Keratinocyte (primary cell): ENCODE measurements at regions not wholly inside any gene's neighbourhood (a gene's known extent, or its start where the extent isn't known, plus 50 kb on each side); places are given as distances from the start of the nearest gene placed in this dataset.

Source experiments
- DNase-seq: peaks from one replicate; pipeline ENCODE4 v3.0.0-alpha.2; 2011; ENCODE audit warnings: low read depth, missing footprints, low spot score
- FAIRE-seq: peaks from 2 replicates; lab custom pipeline; 2011; peaks lifted over from hg19 to GRCh38; lab: Jason Lieb, UNC
- H2AFZ ChIP-seq: 2 replicates; pipeline ENCODE4 v1.6.0; 2012; ENCODE audit warnings: low read length, control low read depth, inconsistent platforms; ENCODE audit not compliant: control insufficient read depth
- H3K27ac ChIP-seq: 2 replicates; pipeline ENCODE4 v1.5.1; 2011; ENCODE audit warnings: low read length; ENCODE audit not compliant: control insufficient read depth, insufficient read depth
- H3K27me3 ChIP-seq: 3 replicates; pipeline ENCODE4 v1.6.0; 2011; ENCODE audit warnings: low read length; ENCODE audit not compliant: control insufficient read depth, insufficient read depth; ENCODE audit errors: extremely low read depth
- H3K36me3 ChIP-seq, 2 experiments: 2 replicates in 1 of 2; 3 replicates in 1 of 2; pipeline ENCODE4 v1.5.1; 2011; ENCODE audit warnings: low read length in 2 of 2, mild to moderate bottlenecking in 1 of 2; ENCODE audit not compliant: control insufficient read depth in 2 of 2, insufficient read depth in 2 of 2; ENCODE audit errors: extremely low read depth in 1 of 2
- H3K4me1 ChIP-seq: 3 replicates; pipeline ENCODE4 v1.5.1; 2011; ENCODE audit warnings: low read length; ENCODE audit not compliant: control insufficient read depth, insufficient read depth; ENCODE audit errors: extremely low read depth
- H3K4me2 ChIP-seq: 3 replicates; pipeline ENCODE4 v1.6.0; 2011; ENCODE audit warnings: low read depth, low read length; ENCODE audit not compliant: control insufficient read depth, insufficient read depth; ENCODE audit errors: extremely low read depth
- H3K4me3 ChIP-seq, 3 experiments: fragments of 200-600 bp in 1 of 3; sonication (generic) in 1 of 3; 2 replicates in 2 of 3; 3 replicates in 1 of 3; pipeline ENCODE4 v1.5.1; 2011 to 2016; ENCODE audit warnings: low read length in 3 of 3, mild to moderate bottlenecking in 3 of 3, control low read depth in 2 of 3, inconsistent platforms in 1 of 3, low read depth in 1 of 3, mixed read lengths in 1 of 3, mixed run types in 1 of 3, moderate library complexity in 1 of 3; ENCODE audit not compliant: control insufficient read depth in 2 of 3, insufficient read depth in 2 of 3; ENCODE audit errors: extremely low read depth in 1 of 3
- H3K79me2 ChIP-seq: 2 replicates; pipeline ENCODE4 v1.6.0; 2012; ENCODE audit warnings: low read length; ENCODE audit not compliant: control insufficient read depth, insufficient read depth
- H3K9ac ChIP-seq: 3 replicates; pipeline ENCODE4 v1.6.0; 2011; ENCODE audit warnings: low read length; ENCODE audit not compliant: control insufficient read depth, insufficient read depth; ENCODE audit errors: extremely low read depth
- H3K9me1 ChIP-seq: 3 replicates; pipeline ENCODE4 v1.6.0; 2011; ENCODE audit warnings: low read length; ENCODE audit not compliant: control insufficient read depth, insufficient read depth; ENCODE audit errors: extremely low read depth
- H3K9me3 ChIP-seq: 2 replicates; pipeline ENCODE4 v1.5.1; 2012; ENCODE audit warnings: low read depth, low read length; ENCODE audit not compliant: control insufficient read depth
- H4K20me1 ChIP-seq: 3 replicates; pipeline ENCODE4 v1.6.0; 2011; ENCODE audit warnings: low read length; ENCODE audit not compliant: control insufficient read depth, insufficient read depth; ENCODE audit errors: extremely low read depth
- EZH2 ChIP-seq: IDR thresholded peaks from one replicate; pipeline ENCODE4 v1.6.1; 2012; ENCODE audit warnings: inconsistent platforms, mild to moderate bottlenecking, low read length, moderate library complexity
- dilution Hi-C: fragments of 300-500 bp; cut with MboI; formaldehyde crosslinking; loops from one replicate; pipeline ENCODE4 v1.7.0; 2020; ENCODE audit warnings: low sequenced_read_pairs; ENCODE audit not compliant: extremely low pct_ligation_motif_present
- TF ChIP-seq, protein P1 (sequence below), 3 experiments: IDR thresholded peaks in 1 of 3; conservative IDR thresholded peaks in 1 of 3; optimal IDR thresholded peaks in 1 of 3; 2 replicates in 2 of 3; 3 replicates in 1 of 3; pipeline versions ENCODE3 to v1.5.1; 2011; ENCODE audit warnings: low read length in 3 of 3, mild to moderate bottlenecking in 3 of 3, moderate library complexity in 2 of 3, control low read depth in 1 of 3, inconsistent platforms in 1 of 3; ENCODE audit not compliant: insufficient read depth in 2 of 3; ENCODE audit errors: extremely low read depth in 1 of 3

DNA sequence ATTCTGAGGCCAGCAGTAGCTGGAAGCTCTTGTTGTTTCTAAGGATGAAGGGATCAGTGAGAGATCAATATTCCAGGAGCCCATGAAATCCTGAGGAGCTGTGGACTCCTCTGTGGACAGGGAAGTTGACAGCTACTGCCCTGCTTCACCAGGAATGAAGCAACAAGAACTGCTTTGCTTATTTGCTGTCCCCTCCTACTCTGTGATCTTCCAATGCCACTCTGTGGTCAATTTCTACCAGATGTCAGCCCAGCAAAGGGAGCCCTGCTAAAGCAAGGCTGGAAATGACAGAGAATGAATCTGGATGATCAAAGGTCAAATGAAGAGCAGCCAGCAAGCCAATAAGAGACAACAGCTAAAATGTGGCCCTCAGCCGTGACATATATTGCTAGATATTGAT lies 227.5 kb upstream of the CHRM2 start:
- no peak overlapping the region for H3K9ac ChIP-seq
- no peaks in the 10 kb centered on the region for H4K20me1 ChIP-seq
- no peaks in the 10 kb centered on the region for H3K36me3 ChIP-seq
- dilution Hi-C loops: no loop called here
- H3K4me1 ChIP-seq: no peaks in the 10 kb centered on the region
- FAIRE-seq (no peak), DNase-seq (no peak)
- H3K27me3 ChIP-seq: no peaks in the 10 kb centered on the region
- no peak for TF ChIP-seq EZH2
- TF ChIP-seq, protein P1, sequence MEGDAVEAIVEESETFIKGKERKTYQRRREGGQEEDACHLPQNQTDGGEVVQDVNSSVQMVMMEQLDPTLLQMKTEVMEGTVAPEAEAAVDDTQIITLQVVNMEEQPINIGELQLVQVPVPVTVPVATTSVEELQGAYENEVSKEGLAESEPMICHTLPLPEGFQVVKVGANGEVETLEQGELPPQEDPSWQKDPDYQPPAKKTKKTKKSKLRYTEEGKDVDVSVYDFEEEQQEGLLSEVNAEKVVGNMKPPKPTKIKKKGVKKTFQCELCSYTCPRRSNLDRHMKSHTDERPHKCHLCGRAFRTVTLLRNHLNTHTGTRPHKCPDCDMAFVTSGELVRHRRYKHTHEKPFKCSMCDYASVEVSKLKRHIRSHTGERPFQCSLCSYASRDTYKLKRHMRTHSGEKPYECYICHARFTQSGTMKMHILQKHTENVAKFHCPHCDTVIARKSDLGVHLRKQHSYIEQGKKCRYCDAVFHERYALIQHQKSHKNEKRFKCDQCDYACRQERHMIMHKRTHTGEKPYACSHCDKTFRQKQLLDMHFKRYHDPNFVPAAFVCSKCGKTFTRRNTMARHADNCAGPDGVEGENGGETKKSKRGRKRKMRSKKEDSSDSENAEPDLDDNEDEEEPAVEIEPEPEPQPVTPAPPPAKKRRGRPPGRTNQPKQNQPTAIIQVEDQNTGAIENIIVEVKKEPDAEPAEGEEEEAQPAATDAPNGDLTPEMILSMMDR (optimal IDR thresholded peaks at IDR 0.05 in 1 of 3, IDR thresholded peaks at IDR 0.05 in 1 of 3, conservative IDR thresholded peaks at IDR 0.05 in 1 of 3; ENCODE audit: extremely low read depth in 1 of 3, insufficient read depth in 2 of 3, low read length in 3 of 3): no peak
- H3K9me1 ChIP-seq: no peaks in the 10 kb centered on the region
- H3K9me3 ChIP-seq: no peaks in the 10 kb centered on the region
- no peak overlapping the region for H3K4me2 ChIP-seq
- no peaks in the 10 kb centered on the region for H3K79me2 ChIP-seq
- H3K27ac ChIP-seq: no peak overlapping the region
- H2AFZ ChIP-seq: no peak overlapping the region
- H3K4me3 ChIP-seq: no peak overlapping the region

DNA sequence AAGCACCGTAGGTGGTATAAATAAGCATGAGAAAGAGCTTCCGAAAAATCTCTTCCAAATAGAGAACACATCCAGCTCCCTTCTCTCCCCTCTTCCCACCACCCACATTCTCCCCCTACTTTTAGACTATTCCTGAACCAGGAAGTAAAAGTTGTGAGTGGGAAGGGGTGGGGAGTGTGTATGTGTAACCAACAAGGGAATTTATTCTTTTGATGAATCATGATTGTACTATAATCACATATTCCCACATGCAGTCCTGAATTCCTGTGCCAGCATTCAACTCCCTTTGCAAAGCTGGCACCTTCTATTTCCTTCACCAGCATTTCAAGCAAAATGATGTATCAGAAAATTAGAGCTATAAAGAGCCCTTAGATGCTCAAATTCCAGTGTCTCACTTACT lies 230.6 kb upstream of the CHRM2 start:
- no peaks in the 10 kb centered on the region for H3K4me1 ChIP-seq
- no peaks in the 10 kb centered on the region for H4K20me1 ChIP-seq
- dilution Hi-C loops: no loop called here
- no peak overlapping the region for H3K27ac ChIP-seq
- no peaks in the 10 kb centered on the region for H3K9me1 ChIP-seq
- H3K4me3 ChIP-seq: no peak overlapping the region
- no peak overlapping the region for H3K4me2 ChIP-seq
- FAIRE-seq: no peak
- H3K9me3 ChIP-seq: no peaks in the 10 kb centered on the region
- DNase-seq: no peak
- H3K9ac ChIP-seq: no peak overlapping the region
- no peaks in the 10 kb centered on the region for H3K79me2 ChIP-seq
- H3K27me3 ChIP-seq: no peaks in the 10 kb centered on the region
- TF ChIP-seq EZH2: no peak
- TF ChIP-seq, protein P1 (optimal IDR thresholded peaks at IDR 0.05 in 1 of 3, IDR thresholded peaks at IDR 0.05 in 1 of 3, conservative IDR thresholded peaks at IDR 0.05 in 1 of 3; ENCODE audit: extremely low read depth in 1 of 3, insufficient read depth in 2 of 3, low read length in 3 of 3): no peak
- H2AFZ ChIP-seq: no peak overlapping the region
- H3K36me3 ChIP-seq: no peaks in the 10 kb centered on the region
